GM12892 (cell line): ENCODE measurements at regions not wholly inside any gene's neighbourhood (a gene's known extent, or its start where the extent isn't known, plus 50 kb on each side); places are given as distances from the start of the nearest gene placed in this dataset.
"Not testable (repeated sequence)": the region's sequence is repeated elsewhere in the genome, so short reads cannot be mapped to it uniquely, and the experiment has no call there.

Experiments
- POLR2A ChIP-seq: IDR thresholded peaks from 2 replicates; pipeline ENCODE4 v1.6.1; 2011; ENCODE audit warnings: low read depth, low read length, control low read depth
- POLR2AphosphoS5 ChIP-seq: IDR thresholded peaks from 2 replicates; pipeline ENCODE4 v1.6.1; 2011; ENCODE audit warnings: low read depth, low read length, control low read depth

- not testable (repeated sequence) for TF ChIP-seq POLR2A, POLR2AphosphoS5
These were observed 235.5 kb downstream of the NPIPA8 start for GRCh38 chr16:18101077-18101476.
